CD4-positive, alpha-beta memory T cell (primary cell): ENCODE measurements at regions not wholly inside any gene's neighbourhood (a gene's known extent, or its start where the extent isn't known, plus 50 kb on each side); places are given as distances from the start of the nearest gene placed in this dataset.

Source experiments
- CTCF ChIA-PET: fragments of 350-600 bp; sonication (Branson Sonifier 250); formaldehyde crosslinking; loops from one replicate; lab custom pipeline; 2021; ENCODE audit warnings: inconsistent platforms; ENCODE audit not compliant: partially characterized antibody; lab: Charles Lee
- POLR2A ChIA-PET: fragments of 350-600 bp; sonication (Branson Sonifier 250); formaldehyde crosslinking; loops from one replicate; lab custom pipeline; 2021; ENCODE audit not compliant: partially characterized antibody; lab: Charles Lee
- DNase-seq, 5 donors: peaks; one replicate each; pipeline versions ENCODE4 v3.0.0 to v3.0.0-alpha.2; 2020 to 2022; ENCODE audit warnings: mixed read lengths in 1 of 5
- H3K27ac ChIP-seq: one replicate; pipeline ENCODE4 v1.7.0; 2013; ENCODE audit warnings: low read depth, low read length
- H3K27me3 ChIP-seq: 2 replicates; pipeline ENCODE4 v1.7.0; 2013; ENCODE audit warnings: mild to moderate bottlenecking, low read length, moderate library complexity; ENCODE audit not compliant: insufficient read depth
- H3K36me3 ChIP-seq: 2 replicates; pipeline ENCODE4 v1.7.0; 2013; ENCODE audit warnings: mild to moderate bottlenecking, low read length, moderate library complexity; ENCODE audit not compliant: insufficient read depth
- H3K4me1 ChIP-seq: 2 replicates; pipeline ENCODE4 v1.7.0; 2013; ENCODE audit warnings: mild to moderate bottlenecking, low read length, moderate library complexity; ENCODE audit not compliant: insufficient read depth
- H3K4me3 ChIP-seq, 2 donors: one replicate each; pipeline ENCODE4 v1.7.0; 2013; ENCODE audit warnings: low read length in 2 of 2, mild to moderate bottlenecking in 1 of 2
- H3K9me3 ChIP-seq, 2 donors: one replicate each; pipeline ENCODE4 v1.7.0; 2013; ENCODE audit warnings: low read length in 2 of 2, control low read depth in 1 of 2; ENCODE audit not compliant: control insufficient read depth in 1 of 2
- H3K27ac Mint-ChIP-seq, 7 donors: one replicate each; pipeline ENCODE4 v1.8.0; 2020 to 2021; ENCODE audit warnings: mixed read lengths in 7 of 7, mild to moderate bottlenecking in 6 of 7, inconsistent platforms in 3 of 7, moderate library complexity in 3 of 7
- H3K27me3 Mint-ChIP-seq, 2 donors: one replicate each; pipeline ENCODE4 v1.8.0; 2020 to 2021; ENCODE audit warnings: mixed read lengths in 2 of 2
- H3K36me3 Mint-ChIP-seq, 2 donors: one replicate each; pipeline ENCODE4 v1.8.0; 2020 to 2021; ENCODE audit warnings: mixed read lengths in 2 of 2, inconsistent platforms in 1 of 2, mild to moderate bottlenecking in 1 of 2
- H3K4me1 Mint-ChIP-seq, 4 donors: one replicate each; pipeline ENCODE4 v1.8.0; 2020 to 2021; ENCODE audit warnings: mixed read lengths in 4 of 4, mild to moderate bottlenecking in 1 of 4
- H3K4me3 Mint-ChIP-seq, 8 donors: one replicate each; pipeline ENCODE4 v1.8.0; 2020 to 2021; ENCODE audit warnings: mixed read lengths in 8 of 8, mild to moderate bottlenecking in 7 of 8, moderate library complexity in 6 of 8, inconsistent platforms in 3 of 8
- H3K9me3 Mint-ChIP-seq, 8 donors: one replicate each; pipeline ENCODE4 v1.8.0; 2020 to 2021; ENCODE audit warnings: mixed read lengths in 8 of 8, mild to moderate bottlenecking in 5 of 8, inconsistent platforms in 3 of 8, moderate library complexity in 1 of 8
- intact Hi-C: fragments of 100-400 bp; cut with micrococcal nuclease; formaldehyde crosslinking; loops from one replicate; pipeline ENCODE4 v1.15.1; 2023

DNA sequence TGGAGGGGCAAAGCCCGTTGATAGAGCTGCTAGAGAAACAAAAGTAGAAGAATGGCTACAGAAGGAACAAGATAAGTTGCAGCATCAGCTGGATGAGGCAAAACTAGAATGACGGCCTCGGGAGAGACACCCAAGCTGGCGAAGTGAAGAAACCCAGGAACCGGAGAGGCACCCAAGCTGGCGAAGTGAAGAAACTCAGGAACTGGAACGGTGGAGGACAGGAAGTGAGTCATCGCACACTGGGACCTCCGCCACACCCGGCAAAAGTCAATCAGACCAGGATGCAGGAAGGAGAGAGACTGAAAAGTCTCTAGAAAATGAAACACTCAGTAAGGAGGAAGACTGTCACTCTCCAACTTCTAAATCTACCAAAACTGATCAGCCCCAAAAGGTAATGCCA is 133.0 kb upstream of the NEBL start:
- H3K27ac Mint-ChIP-seq = no peak overlapping the region
- intact Hi-C loops = no loop called here
- H3K9me3 ChIP-seq = no peaks in the 10 kb centered on the region
- H3K27me3 Mint-ChIP-seq = no peaks in the 10 kb centered on the region
- H3K4me1 Mint-ChIP-seq = no peaks in the 10 kb centered on the region
- H3K36me3 ChIP-seq = no peaks in the 10 kb centered on the region
- H3K27ac ChIP-seq = no peak overlapping the region
- no peak for DNase-seq
- no peak overlapping the region for H3K4me3 ChIP-seq
- peaks cover 0 to 3% (median under 1%) of the 10 kb centered on the region in 8 donors for H3K9me3 Mint-ChIP-seq
- no peak overlapping the region for H3K4me3 Mint-ChIP-seq
- H3K4me1 ChIP-seq = no peaks in the 10 kb centered on the region
- ChIA-PET POLR2A (no interaction called here), CTCF (no interaction called here)
- no peaks in the 10 kb centered on the region for H3K27me3 ChIP-seq
- H3K36me3 Mint-ChIP-seq = no peaks in the 10 kb centered on the region

DNA sequence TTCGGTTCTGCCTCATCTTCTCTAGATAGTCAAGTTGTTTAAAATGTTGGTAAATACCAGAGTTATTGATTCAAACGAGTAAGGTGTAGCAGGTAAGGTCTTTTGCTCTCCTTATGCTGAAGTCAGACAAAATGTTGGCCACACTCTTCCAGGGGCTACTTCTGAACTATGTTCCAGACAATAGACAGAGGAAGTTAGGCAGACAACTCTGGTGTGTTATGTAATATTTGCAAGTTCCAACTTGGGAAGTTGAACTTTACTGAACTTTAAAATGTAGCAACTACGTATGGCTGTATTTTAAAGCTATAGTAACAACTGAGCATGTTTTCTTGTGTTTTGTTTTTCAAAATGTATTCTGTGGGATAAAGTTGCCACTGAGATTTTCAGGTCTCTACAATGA is 125.7 kb upstream of the NEBL start:
- no peak overlapping the region for H3K4me3 ChIP-seq
- H3K4me1 ChIP-seq = no peaks in the 10 kb centered on the region
- Mint-ChIP-seq H3K4me3 (no peak overlapping the region), H3K27me3 (peaks cover 0 to 1% of the 10 kb centered on the region in 2 donors), H3K27ac (no peak overlapping the region), H3K9me3 (peaks cover 0 to 6% (median 3%) of the 10 kb centered on the region in 8 donors), H3K36me3 (no peaks in the 10 kb centered on the region), H3K4me1 (no peaks in the 10 kb centered on the region)
- ChIA-PET CTCF (no interaction called here), POLR2A (no interaction called here)
- intact Hi-C loops = no loop called here
- H3K9me3 ChIP-seq = no peaks in the 10 kb centered on the region
- H3K36me3 ChIP-seq = no peaks in the 10 kb centered on the region
- H3K27me3 ChIP-seq = no peaks in the 10 kb centered on the region
- no peak for DNase-seq
- H3K27ac ChIP-seq = no peak overlapping the region

DNA sequence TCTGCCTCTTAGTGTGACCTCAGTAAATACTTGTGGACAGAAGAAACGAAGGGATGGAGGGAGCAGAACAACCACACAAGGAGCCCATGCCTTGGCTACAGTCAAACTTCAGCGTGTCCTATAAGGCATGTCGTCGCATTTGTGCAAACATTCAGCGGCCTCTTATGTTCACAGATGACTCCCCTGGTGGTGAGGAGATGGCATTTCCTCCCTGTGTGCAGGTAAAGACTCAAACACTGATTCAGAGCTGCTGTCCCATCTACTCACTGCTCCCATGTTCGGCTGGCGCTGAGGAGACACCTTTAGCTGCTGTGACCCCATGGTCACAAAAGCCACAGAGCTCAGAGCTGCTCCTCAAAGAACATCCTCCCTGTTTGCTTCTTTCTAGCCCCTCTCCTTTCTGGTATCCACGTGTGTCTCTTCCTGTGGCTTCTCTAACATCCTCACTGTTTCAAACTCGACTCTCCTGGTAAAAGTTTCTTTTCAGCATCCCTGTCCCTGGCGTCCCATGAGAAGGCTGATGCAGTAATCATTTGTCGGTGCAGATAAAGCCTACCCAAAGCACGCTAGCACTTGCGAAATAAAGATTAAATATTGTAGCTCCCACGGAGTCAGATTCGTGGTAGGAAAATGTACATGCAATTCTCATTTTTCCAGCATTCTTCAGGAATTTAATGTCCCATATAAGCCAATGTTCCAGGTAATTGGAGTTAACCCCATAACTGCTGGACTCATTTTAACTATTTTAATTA is 124.9 kb upstream of the NEBL start:
- DNase-seq = no peak
- H3K27me3 Mint-ChIP-seq = peaks cover 0 to 1% of the 10 kb centered on the region in 2 donors
- no peak overlapping the region for H3K4me3 ChIP-seq
- no peak overlapping the region for H3K4me3 Mint-ChIP-seq
- H3K9me3 ChIP-seq = no peaks in the 10 kb centered on the region
- H3K4me1 Mint-ChIP-seq = no peaks in the 10 kb centered on the region
- no peaks in the 10 kb centered on the region for H3K36me3 Mint-ChIP-seq
- H3K4me1 ChIP-seq = no peaks in the 10 kb centered on the region
- POLR2A ChIA-PET = no interaction called here
- H3K27ac ChIP-seq = no peak overlapping the region
- H3K27me3 ChIP-seq = no peaks in the 10 kb centered on the region
- no peaks in the 10 kb centered on the region for H3K36me3 ChIP-seq
- intact Hi-C loops = no loop called here
- peaks cover 0 to 6% (median 3%) of the 10 kb centered on the region in 8 donors for H3K9me3 Mint-ChIP-seq
- CTCF ChIA-PET = no interaction called here
- H3K27ac Mint-ChIP-seq = no peak overlapping the region

DNA sequence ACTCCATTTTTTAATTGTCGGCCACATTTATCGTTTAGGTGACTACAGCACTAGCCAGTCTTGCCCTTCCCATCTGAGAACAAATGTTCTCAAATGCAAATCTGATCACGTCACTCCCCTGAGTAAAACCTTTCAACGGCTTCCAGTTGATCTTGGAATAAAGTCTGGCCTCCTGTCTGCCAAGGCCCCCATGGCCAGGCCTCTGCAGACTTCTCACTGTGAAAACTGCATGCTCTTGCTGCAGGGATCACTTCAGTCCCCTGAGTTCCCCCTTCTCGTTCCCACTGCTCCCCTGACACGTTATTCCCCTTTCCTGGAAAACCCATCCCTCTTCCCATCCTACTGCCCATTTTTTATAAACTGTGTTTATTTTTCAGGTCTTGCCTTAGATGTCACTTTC is 124.1 kb upstream of the NEBL start:
- Mint-ChIP-seq H3K27ac (no peak overlapping the region), H3K4me1 (peaks cover 0 to 2% (median 0%) of the 10 kb centered on the region in 4 donors)

DNA sequence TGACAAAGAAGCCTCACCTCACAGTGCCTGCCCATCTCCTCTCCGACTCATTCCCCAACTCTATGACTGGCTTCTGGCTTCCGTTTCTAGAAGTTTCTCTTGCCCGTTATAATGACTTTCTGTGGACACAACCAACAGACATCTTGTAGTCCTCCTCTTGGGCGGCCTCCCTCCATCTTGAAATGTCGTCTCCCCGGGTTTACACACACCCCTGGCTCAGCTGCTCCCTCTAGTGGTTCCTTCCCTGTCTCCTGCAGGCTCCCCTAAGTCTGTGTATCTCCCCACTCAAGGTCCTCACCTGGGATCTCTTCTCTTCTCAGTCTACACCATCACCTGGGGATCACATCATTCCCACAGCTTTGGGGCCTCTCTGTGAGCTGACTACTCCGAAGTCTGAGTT is 123.4 kb upstream of the NEBL start:
- Mint-ChIP-seq H3K9me3 (peaks cover 0 to 6% (median 3%) of the 10 kb centered on the region in 8 donors), H3K4me1 (peaks cover 0 to 2% (median 0%) of the 10 kb centered on the region in 4 donors), H3K4me3 (no peak overlapping the region), H3K27ac (peak overlapping the region in 1 of 7 donors; percentile 71), H3K27me3 (peaks cover 0 to 1% of the 10 kb centered on the region in 2 donors), H3K36me3 (no peaks in the 10 kb centered on the region)
- intact Hi-C loops = no loop called here
- DNase-seq = peak in 1 of 5 donors; percentile 3
- H3K4me1 ChIP-seq = no peaks in the 10 kb centered on the region
- no peaks in the 10 kb centered on the region for H3K27me3 ChIP-seq
- H3K9me3 ChIP-seq = no peaks in the 10 kb centered on the region
- H3K36me3 ChIP-seq = no peaks in the 10 kb centered on the region
- POLR2A ChIA-PET = no interaction called here
- H3K27ac ChIP-seq = no peak overlapping the region
- CTCF ChIA-PET = no interaction called here
- no peak overlapping the region for H3K4me3 ChIP-seq

More for the DNA sequence above, 124.1 kb upstream of the NEBL start:
- no peaks in the 10 kb centered on the region for H3K36me3 Mint-ChIP-seq
- Histone ChIP-seq H3K9me3 (no peaks in the 10 kb centered on the region), H3K27me3 (no peaks in the 10 kb centered on the region), H3K27ac (no peak overlapping the region), H3K4me3 (no peak overlapping the region), H3K4me1 (no peaks in the 10 kb centered on the region), H3K36me3 (no peaks in the 10 kb centered on the region)
- ChIA-PET CTCF (no interaction called here), POLR2A (no interaction called here)
- no peak overlapping the region for H3K4me3 Mint-ChIP-seq
- H3K9me3 Mint-ChIP-seq = peaks cover 0 to 6% (median 3%) of the 10 kb centered on the region in 8 donors
- H3K27me3 Mint-ChIP-seq = peaks cover 0 to 1% of the 10 kb centered on the region in 2 donors
- DNase-seq = no peak
- intact Hi-C loops = no loop called here

DNA sequence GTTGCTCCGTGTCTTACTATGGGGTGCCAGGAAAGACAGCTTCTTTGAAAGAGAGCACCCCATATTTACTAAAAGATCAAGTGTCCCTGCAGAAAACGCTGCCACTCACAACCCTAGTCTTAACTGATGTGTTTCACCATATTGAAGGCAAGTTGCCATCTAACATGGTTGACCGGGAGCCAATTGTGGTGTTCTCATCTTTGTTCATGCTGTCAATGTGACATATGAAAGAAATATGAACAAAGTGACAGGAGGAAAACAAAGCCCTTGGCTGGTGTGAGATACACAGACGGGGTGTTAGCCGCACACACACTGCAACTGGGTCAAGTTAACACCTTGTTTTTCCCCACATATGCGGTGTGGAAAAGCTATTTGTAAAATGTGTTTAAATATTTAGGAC is 122.3 kb upstream of the NEBL start:
- H3K4me3 Mint-ChIP-seq = no peak overlapping the region
- no peaks in the 10 kb centered on the region for H3K36me3 Mint-ChIP-seq
- Histone ChIP-seq H3K4me3 (no peak overlapping the region), H3K9me3 (no peaks in the 10 kb centered on the region), H3K36me3 (no peaks in the 10 kb centered on the region), H3K27me3 (no peaks in the 10 kb centered on the region), H3K27ac (no peak overlapping the region), H3K4me1 (no peaks in the 10 kb centered on the region)
- no peak overlapping the region for H3K27ac Mint-ChIP-seq
- DNase-seq = no peak
- H3K27me3 Mint-ChIP-seq = peaks cover 0 to 1% of the 10 kb centered on the region in 2 donors
- CTCF ChIA-PET = no interaction called here
- intact Hi-C loops = no loop called here
- POLR2A ChIA-PET = no interaction called here
- H3K4me1 Mint-ChIP-seq = peaks cover 0 to 2% (median 0%) of the 10 kb centered on the region in 4 donors
- H3K9me3 Mint-ChIP-seq = peaks cover 0 to 6% (median 3%) of the 10 kb centered on the region in 8 donors

DNA sequence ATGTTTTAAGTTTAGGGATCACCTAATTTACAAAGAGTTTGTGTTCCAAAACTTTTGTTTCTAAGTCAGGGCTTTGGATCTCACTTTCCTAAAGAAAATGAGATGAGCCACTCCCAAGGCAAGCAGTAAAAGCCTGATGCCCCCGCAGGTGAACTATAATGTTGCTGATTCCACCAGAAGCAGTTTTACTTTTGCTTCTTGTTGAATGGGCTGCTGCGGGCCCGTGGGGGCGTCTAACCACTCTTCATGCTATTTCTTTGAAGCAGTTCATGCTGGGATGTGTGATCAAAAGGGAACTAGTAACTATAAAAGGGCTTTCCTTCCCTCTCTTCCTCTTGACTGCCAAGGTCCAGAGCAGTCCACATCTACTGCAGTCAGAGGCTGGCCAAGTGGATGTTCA is 118.7 kb upstream of the NEBL start:
- H3K9me3 Mint-ChIP-seq = peaks cover 0 to 10% (median 3%) of the 10 kb centered on the region in 8 donors
- no peaks in the 10 kb centered on the region for H3K9me3 ChIP-seq
- no peaks in the 10 kb centered on the region for H3K27me3 ChIP-seq
- H3K4me3 Mint-ChIP-seq = no peak overlapping the region
- POLR2A ChIA-PET = no interaction called here
- H3K27ac Mint-ChIP-seq = no peak overlapping the region
- no peaks in the 10 kb centered on the region for H3K36me3 ChIP-seq
- no peak overlapping the region for H3K27ac ChIP-seq
- H3K4me1 ChIP-seq = no peaks in the 10 kb centered on the region
- no peaks in the 10 kb centered on the region for H3K36me3 Mint-ChIP-seq
- H3K27me3 Mint-ChIP-seq = peaks cover 1 to 2% of the 10 kb centered on the region in 2 donors
- no peak for DNase-seq
- CTCF ChIA-PET = no interaction called here
- H3K4me3 ChIP-seq = no peak overlapping the region
- intact Hi-C loops = no loop called here
- H3K4me1 Mint-ChIP-seq = peaks cover 0 to 2% (median 0%) of the 10 kb centered on the region in 4 donors
